DMS53 (cell line): ENCODE measurements at regions not wholly inside any gene's neighbourhood (a gene's known extent, or its start where the extent isn't known, plus 50 kb on each side); places are given as distances from the start of the nearest gene placed in this dataset.
"Not testable (repeated sequence)": the region's sequence is repeated elsewhere in the genome, so short reads cannot be mapped to it uniquely, and the experiment has no call there.

ENCODE experiments used
- DNase-seq: peaks from one replicate; lab custom pipeline; 2025; lab: John Stamatoyannopoulos, UW

GRCh38 chr11:33970984-33971466 is 79.1 kb upstream of the LMO2 start:
- DNase-seq = peak; percentile 74

- no peak for DNase-seq
Observed at GRCh38 chr11:33967451-33967850, 75.6 kb upstream of the LMO2 start.

GRCh38 chr11:33965032-33965431 is 73.2 kb upstream of the LMO2 start:
- no peak for DNase-seq

- DNase-seq = no peak
Observed at GRCh38 chr11:33959855-33960400, 68.1 kb upstream of the LMO2 start.

- DNase-seq = no peak
Observed at GRCh38 chr11:33957304-33957917, 65.5 kb upstream of the LMO2 start.

- no peak for DNase-seq
Observed at GRCh38 chr11:33956611-33957010, 64.7 kb upstream of the LMO2 start.

- no peak for DNase-seq
Observed at GRCh38 chr11:33953289-33953688, 61.4 kb upstream of the LMO2 start.

GRCh38 chr11:33952805-33953204 is 60.9 kb upstream of the LMO2 start:
- no peak for DNase-seq

GRCh38 chr11:33949252-33949913 is 57.5 kb upstream of the LMO2 start:
- no peak for DNase-seq

- DNase-seq = no peak
Observed at GRCh38 chr11:33948494-33948893, 56.6 kb upstream of the LMO2 start.

- DNase-seq = not testable (repeated sequence)
Observed at GRCh38 chr11:33947918-33948317, 56.0 kb upstream of the LMO2 start.

GRCh38 chr11:33946930-33947329 is 55.1 kb upstream of the LMO2 start:
- no peak for DNase-seq

GRCh38 chr11:33945481-33946268 is 53.8 kb upstream of the LMO2 start:
- no peak for DNase-seq

- no peak for DNase-seq
Observed at GRCh38 chr11:33944693-33945424, 53.0 kb upstream of the LMO2 start.

GRCh38 chr11:33944345-33944692 is 52.4 kb upstream of the LMO2 start:
- DNase-seq = no peak

- DNase-seq = no peak
Observed at GRCh38 chr11:33942954-33943353, 51.1 kb upstream of the LMO2 start.

GRCh38 chr11:33941637-33942160 is 49.8 kb upstream of the LMO2 start:
- peak; percentile 19 for DNase-seq
